ENCODE measurements at regions not wholly inside any gene's neighbourhood (a gene's known extent, or its start where the extent isn't known, plus 50 kb on each side); places are given as distances from the start of the nearest gene placed in this dataset.

DNA sequence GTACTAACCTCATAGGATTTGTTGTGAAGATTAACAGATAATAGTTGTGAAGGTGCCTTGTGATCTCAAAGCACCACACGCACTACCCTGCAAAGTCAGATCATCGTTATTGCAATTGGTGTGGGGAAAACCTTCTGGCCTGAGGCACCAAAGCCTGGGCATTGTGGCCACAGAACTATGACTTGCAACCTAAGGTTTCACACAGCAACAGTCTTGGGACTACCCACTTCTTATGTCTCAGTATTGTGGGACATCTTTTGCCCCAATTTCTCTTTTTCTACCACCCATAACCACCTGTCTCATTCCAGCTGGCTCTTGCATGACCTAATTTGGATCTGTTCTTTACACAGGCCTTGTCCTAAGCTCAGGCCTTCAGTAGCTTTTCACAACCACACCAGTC, 247.8 kb upstream of the NR4A3 start:
- TF ChIP-seq, protein P1, sequence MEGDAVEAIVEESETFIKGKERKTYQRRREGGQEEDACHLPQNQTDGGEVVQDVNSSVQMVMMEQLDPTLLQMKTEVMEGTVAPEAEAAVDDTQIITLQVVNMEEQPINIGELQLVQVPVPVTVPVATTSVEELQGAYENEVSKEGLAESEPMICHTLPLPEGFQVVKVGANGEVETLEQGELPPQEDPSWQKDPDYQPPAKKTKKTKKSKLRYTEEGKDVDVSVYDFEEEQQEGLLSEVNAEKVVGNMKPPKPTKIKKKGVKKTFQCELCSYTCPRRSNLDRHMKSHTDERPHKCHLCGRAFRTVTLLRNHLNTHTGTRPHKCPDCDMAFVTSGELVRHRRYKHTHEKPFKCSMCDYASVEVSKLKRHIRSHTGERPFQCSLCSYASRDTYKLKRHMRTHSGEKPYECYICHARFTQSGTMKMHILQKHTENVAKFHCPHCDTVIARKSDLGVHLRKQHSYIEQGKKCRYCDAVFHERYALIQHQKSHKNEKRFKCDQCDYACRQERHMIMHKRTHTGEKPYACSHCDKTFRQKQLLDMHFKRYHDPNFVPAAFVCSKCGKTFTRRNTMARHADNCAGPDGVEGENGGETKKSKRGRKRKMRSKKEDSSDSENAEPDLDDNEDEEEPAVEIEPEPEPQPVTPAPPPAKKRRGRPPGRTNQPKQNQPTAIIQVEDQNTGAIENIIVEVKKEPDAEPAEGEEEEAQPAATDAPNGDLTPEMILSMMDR (IDR thresholded peaks at IDR 0.05): no peak
- TF ChIP-seq POLR2A (IDR thresholded peaks at IDR 0.05): no peak
- no peak for TF ChIP-seq POLR2AphosphoS5 (IDR thresholded peaks at IDR 0.05)
- TF ChIP-seq EP300 (IDR thresholded peaks at IDR 0.05): no peak
